Ectodermal cell (in vitro differentiated cells): ENCODE measurements at regions not wholly inside any gene's neighbourhood (a gene's known extent, or its start where the extent isn't known, plus 50 kb on each side); places are given as distances from the start of the nearest gene placed in this dataset.

Experiments
- H3K27ac ChIP-seq: 2 replicates; pipeline ENCODE4 v1.7.0; 2013; ENCODE audit warnings: mild to moderate bottlenecking, low read depth, low read length; ENCODE audit not compliant: insufficient read depth, poor library complexity, severe bottlenecking
- H3K27me3 ChIP-seq: 2 replicates; pipeline ENCODE4 v1.7.0; 2013; ENCODE audit warnings: mild to moderate bottlenecking, low read length; ENCODE audit not compliant: insufficient read depth, control insufficient read depth, poor library complexity, severe bottlenecking
- H3K36me3 ChIP-seq: one replicate; pipeline ENCODE4 v1.7.0; 2013; ENCODE audit warnings: low read length; ENCODE audit not compliant: control insufficient read depth, insufficient read depth
- H3K4me1 ChIP-seq: one replicate; pipeline ENCODE4 v1.7.0; 2013; ENCODE audit warnings: low read length; ENCODE audit not compliant: control insufficient read depth, insufficient read depth
- H3K4me3 ChIP-seq: 2 replicates; pipeline ENCODE4 v1.7.0; 2013; ENCODE audit warnings: low read depth, low read length, control low read depth; ENCODE audit not compliant: insufficient read depth
- H3K9me3 ChIP-seq: 2 replicates; pipeline ENCODE4 v1.7.0; 2013; ENCODE audit warnings: mild to moderate bottlenecking, low read length, moderate library complexity; ENCODE audit not compliant: control insufficient read depth
- WGBS, 2 experiments: methylation state at CpG; one replicate each; pipeline ENCODE4 v1.1.7; 2013; ENCODE audit warnings: missing lambda C conversion rate in 2 of 2; 5-methylcytosine and 5-hydroxymethylcytosine counted together

GRCh38 chr5:3181671-3182070 is 414.0 kb upstream of the IRX1 start:
- H3K4me1 ChIP-seq = peaks cover 3% of the 10 kb centered on the region
- H3K4me3 ChIP-seq = no peak overlapping the region
- H3K27me3 ChIP-seq = no peaks in the 10 kb centered on the region
- H3K27ac ChIP-seq = no peak overlapping the region
- H3K9me3 ChIP-seq = no peaks in the 10 kb centered on the region
- WGBS, 2 experiments = 69 to 71% methylated on average over 18 of the region's 18 CpGs
- no peaks in the 10 kb centered on the region for H3K36me3 ChIP-seq

- no peak overlapping the region for H3K4me3 ChIP-seq
- WGBS, 2 experiments = 93 to 95% methylated on average over 20 of the region's 20 CpGs
- H3K4me1 ChIP-seq = peaks cover 3% of the 10 kb centered on the region
- H3K36me3 ChIP-seq = no peaks in the 10 kb centered on the region
- H3K9me3 ChIP-seq = no peaks in the 10 kb centered on the region
- H3K27me3 ChIP-seq = no peaks in the 10 kb centered on the region
- no peak overlapping the region for H3K27ac ChIP-seq
Measured at GRCh38 chr5:3180636-3181035, 415.0 kb upstream of the IRX1 start.

- Histone ChIP-seq H3K36me3 (no peaks in the 10 kb centered on the region), H3K9me3 (no peaks in the 10 kb centered on the region), H3K4me1 (peaks cover 3% of the 10 kb centered on the region), H3K27ac (no peak overlapping the region), H3K4me3 (no peak overlapping the region), H3K27me3 (no peaks in the 10 kb centered on the region)
- WGBS, 2 experiments = 59 to 75% methylated on average over 5 of the region's 5 CpGs
Measured at GRCh38 chr5:3179220-3179619, 416.4 kb upstream of the IRX1 start.

- Histone ChIP-seq H3K36me3 (no peaks in the 10 kb centered on the region), H3K9me3 (no peaks in the 10 kb centered on the region), H3K4me3 (no peak overlapping the region), H3K27me3 (no peaks in the 10 kb centered on the region), H3K4me1 (peaks cover 3% of the 10 kb centered on the region), H3K27ac (no peak overlapping the region)
- 96% methylated on average over 15 of the region's 15 CpGs for WGBS, 2 experiments
Measured at GRCh38 chr5:3177338-3177737, 418.3 kb upstream of the IRX1 start.

GRCh38 chr5:3175416-3175815 is 420.2 kb upstream of the IRX1 start:
- no peaks in the 10 kb centered on the region for H3K27me3 ChIP-seq
- no peaks in the 10 kb centered on the region for H3K9me3 ChIP-seq
- H3K4me3 ChIP-seq = no peak overlapping the region
- peaks cover 3% of the 10 kb centered on the region for H3K4me1 ChIP-seq
- H3K36me3 ChIP-seq = no peaks in the 10 kb centered on the region
- H3K27ac ChIP-seq = no peak overlapping the region
- WGBS, 2 experiments = 87 to 92% methylated on average over 7 of the region's 7 CpGs

GRCh38 chr5:3167473-3167872 is 416.0 kb upstream of the IRX2 start:
- Histone ChIP-seq H3K27ac (no peak overlapping the region), H3K36me3 (no peaks in the 10 kb centered on the region)

GRCh38 chr5:3163626-3164025 is 412.1 kb upstream of the IRX2 start:
- no peaks in the 10 kb centered on the region for H3K36me3 ChIP-seq
- H3K4me1 ChIP-seq = no peaks in the 10 kb centered on the region
- peaks cover 1% of the 10 kb centered on the region for H3K9me3 ChIP-seq
- H3K27ac ChIP-seq = no peak overlapping the region
- H3K27me3 ChIP-seq = no peaks in the 10 kb centered on the region
- 94 to 95% methylated on average over 6 of the region's 6 CpGs for WGBS, 2 experiments
- no peak overlapping the region for H3K4me3 ChIP-seq

More at GRCh38 chr5:3167473-3167872, 416.0 kb upstream of the IRX2 start:
- Histone ChIP-seq H3K27me3 (no peaks in the 10 kb centered on the region), H3K9me3 (peaks cover 2% of the 10 kb centered on the region), H3K4me1 (no peaks in the 10 kb centered on the region), H3K4me3 (no peak overlapping the region)

- H3K4me1 ChIP-seq = no peaks in the 10 kb centered on the region
- 70 to 73% methylated on average over 8 of the region's 8 CpGs for WGBS, 2 experiments
- H3K9me3 ChIP-seq = no peaks in the 10 kb centered on the region
- H3K27me3 ChIP-seq = no peaks in the 10 kb centered on the region
- no peaks in the 10 kb centered on the region for H3K36me3 ChIP-seq
- H3K27ac ChIP-seq = no peak overlapping the region
- no peak overlapping the region for H3K4me3 ChIP-seq
Measured at GRCh38 chr5:3161672-3162071, 410.2 kb upstream of the IRX2 start.

- Histone ChIP-seq H3K9me3 (no peaks in the 10 kb centered on the region), H3K27ac (no peak overlapping the region), H3K27me3 (no peaks in the 10 kb centered on the region), H3K36me3 (no peaks in the 10 kb centered on the region), H3K4me1 (no peaks in the 10 kb centered on the region), H3K4me3 (no peak overlapping the region)
- WGBS, 2 experiments = 60 to 75% methylated on average over 3 to 4 of the region's 4 CpGs
Measured at GRCh38 chr5:3157214-3157613, 405.7 kb upstream of the IRX2 start.

- Histone ChIP-seq H3K36me3 (no peaks in the 10 kb centered on the region), H3K27ac (no peak overlapping the region), H3K4me1 (no peaks in the 10 kb centered on the region), H3K9me3 (no peaks in the 10 kb centered on the region), H3K4me3 (no peak overlapping the region), H3K27me3 (no peaks in the 10 kb centered on the region)
- WGBS, 2 experiments = 95 to 96% methylated on average over 10 of the region's 10 CpGs
Measured at GRCh38 chr5:3155717-3156116, 404.2 kb upstream of the IRX2 start.

- H3K27ac ChIP-seq = no peak overlapping the region
Measured at GRCh38 chr5:3155046-3155445, 403.6 kb upstream of the IRX2 start.

More at GRCh38 chr5:3155046-3155445, 403.6 kb upstream of the IRX2 start:
- no peaks in the 10 kb centered on the region for H3K36me3 ChIP-seq
- WGBS, 2 experiments = 62 to 70% methylated on average over 10 of the region's 10 CpGs
- H3K4me1 ChIP-seq = no peaks in the 10 kb centered on the region
- no peaks in the 10 kb centered on the region for H3K9me3 ChIP-seq
- no peak overlapping the region for H3K4me3 ChIP-seq
- H3K27me3 ChIP-seq = no peaks in the 10 kb centered on the region
